GM13977 (cell line): ENCODE measurements at regions not wholly inside any gene's neighbourhood (a gene's known extent, or its start where the extent isn't known, plus 50 kb on each side); places are given as distances from the start of the nearest gene placed in this dataset.
"Not testable (repeated sequence)": the region's sequence is repeated elsewhere in the genome, so short reads cannot be mapped to it uniquely, and the experiment has no call there.

Source experiments
- DNase-seq: peaks from one replicate; pipeline ENCODE4 v3.0.0; 2012; ENCODE audit warnings: low spot score
- in situ Hi-C: fragments of 300-500 bp; cut with MboI; formaldehyde crosslinking; loops from one replicate; pipeline ENCODE4 v1.12.0; 2022; ENCODE audit warnings: low sequenced_read_pairs, low pct_unique_long_range_greater_than_20kb, mixed read lengths, inconsistent platforms; ENCODE audit not compliant: unreplicated experiment
- TF ChIP-seq, protein P1 (sequence below): IDR thresholded peaks from 2 replicates; pipeline ENCODE4 v1.5.1; 2012; ENCODE audit warnings: mild to moderate bottlenecking, control low read depth; ENCODE audit not compliant: insufficient read depth; ENCODE audit errors: extremely low read depth, missing control alignments

DNA sequence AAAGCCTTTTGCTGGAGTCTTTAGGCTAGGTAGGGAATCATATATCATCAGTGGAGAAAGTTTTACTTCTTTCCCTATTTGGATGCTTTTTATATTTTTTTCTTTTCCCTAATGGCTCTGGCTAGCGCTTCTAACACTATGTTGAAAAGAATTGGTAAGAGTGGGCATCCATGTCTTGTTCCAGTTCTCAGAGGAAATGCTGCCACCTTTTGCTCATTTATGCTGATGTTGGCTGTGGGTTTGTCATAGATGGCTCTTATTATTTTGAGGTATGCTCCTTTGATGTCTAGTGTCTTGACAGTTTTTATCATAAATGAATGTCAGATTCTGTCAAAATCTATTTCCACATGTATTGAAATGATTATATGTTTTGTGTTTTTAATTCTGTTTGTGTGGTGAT, 1544.1 kb downstream of the REEP3 start:
- TF ChIP-seq, protein P1, sequence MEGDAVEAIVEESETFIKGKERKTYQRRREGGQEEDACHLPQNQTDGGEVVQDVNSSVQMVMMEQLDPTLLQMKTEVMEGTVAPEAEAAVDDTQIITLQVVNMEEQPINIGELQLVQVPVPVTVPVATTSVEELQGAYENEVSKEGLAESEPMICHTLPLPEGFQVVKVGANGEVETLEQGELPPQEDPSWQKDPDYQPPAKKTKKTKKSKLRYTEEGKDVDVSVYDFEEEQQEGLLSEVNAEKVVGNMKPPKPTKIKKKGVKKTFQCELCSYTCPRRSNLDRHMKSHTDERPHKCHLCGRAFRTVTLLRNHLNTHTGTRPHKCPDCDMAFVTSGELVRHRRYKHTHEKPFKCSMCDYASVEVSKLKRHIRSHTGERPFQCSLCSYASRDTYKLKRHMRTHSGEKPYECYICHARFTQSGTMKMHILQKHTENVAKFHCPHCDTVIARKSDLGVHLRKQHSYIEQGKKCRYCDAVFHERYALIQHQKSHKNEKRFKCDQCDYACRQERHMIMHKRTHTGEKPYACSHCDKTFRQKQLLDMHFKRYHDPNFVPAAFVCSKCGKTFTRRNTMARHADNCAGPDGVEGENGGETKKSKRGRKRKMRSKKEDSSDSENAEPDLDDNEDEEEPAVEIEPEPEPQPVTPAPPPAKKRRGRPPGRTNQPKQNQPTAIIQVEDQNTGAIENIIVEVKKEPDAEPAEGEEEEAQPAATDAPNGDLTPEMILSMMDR: no peak
- no peak for DNase-seq
- in situ Hi-C loops: no loop called here

DNA sequence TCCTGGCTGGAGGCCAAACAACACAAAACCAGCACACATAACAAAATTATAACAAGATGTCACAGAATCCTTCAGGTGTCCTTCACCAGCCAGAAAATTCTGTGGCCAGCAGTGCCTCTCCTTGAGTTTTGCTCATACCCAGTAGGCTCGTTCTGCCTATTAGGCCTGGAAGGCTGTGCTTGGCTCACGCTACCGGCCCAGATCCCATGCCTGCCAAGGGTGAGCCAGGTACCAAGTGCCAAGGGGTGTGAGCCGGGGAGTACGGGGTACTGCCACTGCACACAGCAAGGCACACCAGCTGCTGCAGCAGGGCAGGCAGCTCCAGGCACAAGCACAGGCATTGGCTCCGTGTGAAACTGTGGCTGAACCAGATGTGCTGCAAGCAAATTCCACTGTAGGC, 1562.0 kb downstream of the REEP3 start:
- in situ Hi-C loops: no loop called here
- TF ChIP-seq, protein P1: no peak
- DNase-seq: no peak

DNA sequence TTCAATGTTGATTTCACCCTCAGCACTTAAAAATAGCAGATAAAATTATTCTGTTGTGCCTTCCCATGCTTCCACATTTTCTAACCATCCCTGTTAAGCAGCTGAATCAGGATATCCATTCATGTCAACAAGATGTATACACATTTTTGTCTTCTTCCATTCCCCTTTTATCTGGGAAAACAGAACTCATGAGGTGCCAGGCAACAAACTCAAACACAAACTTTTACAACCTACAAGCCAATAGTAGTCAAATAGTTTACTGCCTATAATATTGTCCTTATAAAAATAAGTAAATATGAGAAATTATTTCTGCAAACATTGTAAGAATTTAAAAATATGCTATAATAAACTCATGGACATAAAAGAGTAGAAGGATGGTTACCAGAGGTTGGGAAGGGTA, 1569.8 kb downstream of the REEP3 start:
- TF ChIP-seq, protein P1: no peak

DNA sequence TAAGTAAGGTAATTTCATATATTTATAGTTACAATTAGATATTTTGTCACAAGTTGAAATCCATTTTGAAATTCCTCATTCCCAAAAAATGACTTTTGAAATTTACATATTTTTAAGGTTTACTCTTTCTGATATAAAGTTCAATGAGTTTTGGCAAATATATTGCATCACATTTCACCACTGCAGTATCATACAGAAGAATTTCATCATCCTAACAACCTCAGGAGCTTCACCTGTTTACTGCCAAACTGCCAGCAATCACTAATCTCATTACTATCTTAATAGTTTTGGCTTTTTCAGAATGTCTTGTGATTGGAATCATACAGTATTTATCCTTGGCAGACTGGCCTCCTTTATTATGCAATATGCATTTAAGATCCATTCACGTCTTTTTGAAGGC, 1578.9 kb downstream of the REEP3 start:
- TF ChIP-seq, protein P1: no peak
- in situ Hi-C loops: no loop called here
- DNase-seq: no peak

More for the DNA sequence above, 1569.8 kb downstream of the REEP3 start:
- in situ Hi-C loops: no loop called here
- DNase-seq: no peak

DNA sequence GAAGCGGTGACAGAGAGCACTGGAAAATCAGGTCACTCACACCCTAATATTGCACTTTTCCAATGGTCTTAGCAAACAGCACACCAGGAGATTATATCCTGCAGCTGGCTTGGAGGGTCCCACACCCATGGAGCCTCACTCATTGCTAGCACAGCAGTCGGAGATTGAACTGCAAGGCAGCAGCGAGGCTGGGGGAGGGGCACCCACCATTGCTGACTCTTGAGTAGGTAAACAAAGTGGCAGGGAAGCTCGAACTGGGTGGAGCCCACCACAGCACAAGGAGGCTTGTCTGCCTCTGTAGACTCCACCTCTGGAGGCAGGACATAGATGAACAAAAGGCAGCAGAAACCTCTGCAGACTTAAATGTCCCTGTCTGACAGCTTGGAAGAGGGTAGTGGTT, 1579.7 kb downstream of the REEP3 start:
- in situ Hi-C loops: not testable (repeated sequence)

DNA sequence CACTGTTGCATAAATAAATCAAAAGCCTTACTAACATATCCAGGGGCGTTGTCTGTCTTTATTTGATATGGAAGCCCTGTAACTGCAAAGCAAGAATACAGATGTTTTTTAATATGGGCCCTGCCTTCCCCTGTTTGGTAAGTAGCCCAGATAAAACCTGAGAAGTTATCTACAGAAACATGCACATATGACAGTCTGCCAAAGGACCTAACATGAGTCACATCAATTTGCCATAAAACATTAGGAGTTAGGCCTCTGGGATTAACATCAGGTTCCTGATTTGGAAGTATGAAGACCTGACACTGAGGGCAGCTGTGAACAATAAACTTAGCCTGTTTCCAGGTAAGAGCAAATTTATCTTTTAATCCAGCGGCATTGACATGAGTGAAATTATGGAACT, 1588.8 kb downstream of the REEP3 start:
- TF ChIP-seq, protein P1: no peak
- DNase-seq: no peak
- in situ Hi-C loops: no loop called here

More for the DNA sequence above, 1579.7 kb downstream of the REEP3 start:
- not testable (repeated sequence) for DNase-seq

DNA sequence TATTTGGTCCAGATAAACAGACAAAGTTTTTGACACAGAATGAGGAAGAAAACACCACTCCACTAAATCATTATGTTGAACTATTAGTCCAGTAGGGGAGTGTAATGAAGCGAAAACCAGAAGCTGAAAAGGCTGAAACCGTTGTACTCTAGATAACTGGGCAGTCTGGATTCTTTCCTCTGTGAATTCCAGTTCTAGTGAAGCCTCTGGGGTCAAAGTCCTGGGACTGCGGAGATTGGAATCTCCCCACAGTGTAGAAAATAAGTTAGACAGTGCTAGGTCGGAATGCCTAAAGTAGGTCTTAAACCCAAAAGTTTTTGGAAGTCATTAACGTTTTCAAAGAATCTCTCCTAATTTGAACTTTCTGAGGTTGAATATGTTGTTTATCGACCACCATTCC, 1589.9 kb downstream of the REEP3 start:
- in situ Hi-C loops, DNase-seq: not testable (repeated sequence)

DNA sequence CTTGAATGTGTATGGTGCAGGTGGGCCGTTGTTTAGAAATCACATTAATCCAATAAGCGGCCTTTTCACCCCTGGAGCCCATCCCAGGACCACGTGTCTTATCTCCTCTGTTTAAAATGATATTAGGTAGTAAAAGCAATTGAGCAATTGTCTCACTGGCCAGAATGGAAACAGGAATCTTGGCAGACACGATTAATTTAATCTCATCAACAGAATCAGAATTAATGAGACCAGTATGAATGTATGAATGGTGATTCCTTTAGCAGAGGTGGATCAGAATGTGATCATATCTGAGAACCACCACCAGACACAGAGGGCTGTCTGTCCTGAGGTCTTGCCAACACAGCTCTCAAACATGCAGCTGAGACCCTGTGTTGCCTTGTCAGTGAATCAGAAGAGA, 1591.4 kb downstream of the REEP3 start:
- no peak for DNase-seq
- TF ChIP-seq, protein P1: no peak
- in situ Hi-C loops: no loop called here
